Body of pancreas (tissue), 4 donors: ENCODE measurements at regions not wholly inside any gene's neighbourhood (a gene's known extent, or its start where the extent isn't known, plus 50 kb on each side); places are given as distances from the start of the nearest gene placed in this dataset.

Experiments
- CTCF ChIP-seq, 7 experiments: fragments of 450-650 bp in 4 of 7; fragments of 200-600 bp in 3 of 7; sonication (generic) in 3 of 7; IDR thresholded peaks; one replicate each; pipeline ENCODE4 v1.5.1; 2016 to 2019; ENCODE audit warnings: antibody characterized with exemption in 7 of 7
- POLR2A ChIP-seq, 3 donors: fragments of 450-650 bp; IDR thresholded peaks; one replicate each; pipeline ENCODE4 v1.6.1; 2016; ENCODE audit warnings: antibody characterized with exemption in 3 of 3, mild to moderate bottlenecking in 2 of 3

- TF ChIP-seq POLR2A (IDR thresholded peaks at IDR 0.05) (no peak), CTCF (IDR thresholded peaks at IDR 0.05) (no peak)
These were observed 147.1 kb upstream of the PRSS1 start for GRCh38 chr7:142602183-142602582.
